Stimulated activated CD4-positive, alpha-beta T cell treated with anti-CD3 and anti-CD28 coated beads, Interleukin-15, amount 100 ng/mL, for 24 hours (primary cell): ENCODE measurements at regions not wholly inside any gene's neighbourhood (a gene's known extent, or its start where the extent isn't known, plus 50 kb on each side); places are given as distances from the start of the nearest gene placed in this dataset.
"Not testable (repeated sequence)": the region's sequence is repeated elsewhere in the genome, so short reads cannot be mapped to it uniquely, and the experiment has no call there.

ENCODE experiments used
- DNase-seq: peaks from one replicate; pipeline ENCODE4 v3.0.0-alpha.2; 2020

GRCh38 chr1:222021129-222021528 is 279.2 kb upstream of the DUSP10 start:
- no peak for DNase-seq

DNA sequence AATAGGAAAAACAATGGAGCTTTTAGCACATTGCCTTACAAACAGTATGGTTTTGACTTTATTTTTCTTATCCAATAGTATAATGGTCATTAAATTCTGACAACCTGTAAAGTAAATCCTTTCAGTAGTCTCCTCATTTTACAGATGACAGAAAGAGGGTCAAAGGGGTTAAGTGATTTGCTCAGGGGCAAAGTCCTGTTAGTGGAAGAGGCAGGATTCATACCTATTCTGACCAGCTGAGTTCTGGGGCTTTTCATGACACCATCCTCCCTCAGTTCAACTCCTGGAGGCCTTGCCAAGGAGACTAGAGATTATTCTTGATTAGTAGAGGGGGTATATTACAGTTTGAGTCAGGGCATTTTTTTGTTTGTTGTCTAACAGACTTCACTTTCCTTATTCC is 278.7 kb upstream of the DUSP10 start:
- DNase-seq = no peak

DNA sequence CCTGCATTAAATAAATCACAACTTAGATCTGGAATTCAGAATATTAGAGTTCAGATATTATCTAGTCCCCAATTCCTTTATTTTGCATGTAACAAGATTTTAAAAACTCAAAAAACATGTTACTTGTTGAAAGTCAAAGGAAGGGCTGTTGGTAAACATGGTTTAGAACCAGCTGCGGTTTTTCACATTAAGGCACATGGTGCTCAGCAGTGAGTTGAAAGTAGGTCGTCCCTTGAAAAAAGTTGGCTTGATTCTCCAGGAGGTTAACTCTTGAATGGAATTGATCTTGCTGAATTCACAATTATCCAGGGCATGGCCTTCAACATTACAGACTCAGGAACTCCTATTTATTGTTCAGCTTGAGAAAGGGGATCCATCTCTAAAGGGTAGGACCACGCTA is 277.1 kb upstream of the DUSP10 start:
- DNase-seq = no peak

DNA sequence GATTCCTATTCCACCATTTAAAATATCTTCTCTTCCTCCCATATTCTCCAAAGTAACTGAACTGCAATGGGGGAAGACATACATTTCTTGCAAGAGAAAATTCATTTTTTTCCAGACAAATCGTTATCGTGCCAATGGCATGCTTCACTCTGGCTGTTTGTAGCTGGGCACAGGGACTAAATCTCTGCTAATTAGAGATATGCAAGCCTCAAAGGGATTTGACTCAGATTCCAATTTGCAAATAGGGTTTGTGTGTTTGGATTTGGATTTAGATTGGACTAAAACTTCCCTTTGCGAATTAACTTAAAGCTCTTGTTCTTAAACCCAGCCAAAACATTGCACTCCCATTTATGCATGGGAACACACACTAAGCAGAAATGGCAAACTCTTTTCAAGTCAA is 276.2 kb upstream of the DUSP10 start:
- DNase-seq = no peak

- DNase-seq = no peak
Observed at GRCh38 chr1:222015686-222016085, 273.8 kb upstream of the DUSP10 start.

GRCh38 chr1:222014001-222014400 is 272.1 kb upstream of the DUSP10 start:
- no peak for DNase-seq

- no peak for DNase-seq
Observed at GRCh38 chr1:222012816-222013215, 270.9 kb upstream of the DUSP10 start.

DNA sequence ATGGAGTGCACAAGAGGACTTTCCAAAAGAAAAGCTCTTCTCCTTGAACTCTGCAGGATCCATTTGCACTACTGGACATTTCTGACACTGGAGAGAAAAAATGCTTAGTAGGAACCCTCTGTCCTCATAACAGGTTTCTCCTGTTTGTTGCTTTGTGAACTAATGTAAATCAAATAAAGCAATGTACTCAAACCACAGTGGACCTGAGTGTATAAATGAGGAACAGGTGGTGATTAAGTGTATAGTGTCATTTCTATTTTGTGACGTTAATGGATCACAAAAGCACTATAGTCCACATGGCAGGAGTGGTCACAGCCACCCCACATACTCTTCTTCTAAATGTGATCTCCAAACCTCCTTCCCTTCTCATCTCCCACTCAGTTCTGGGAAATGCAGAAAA is 268.4 kb upstream of the DUSP10 start:
- no peak for DNase-seq

GRCh38 chr1:222009105-222009730 is 267.3 kb upstream of the DUSP10 start:
- peak; percentile 33 for DNase-seq

- no peak for DNase-seq
Observed at GRCh38 chr1:222006715-222007114, 264.8 kb upstream of the DUSP10 start.

DNA sequence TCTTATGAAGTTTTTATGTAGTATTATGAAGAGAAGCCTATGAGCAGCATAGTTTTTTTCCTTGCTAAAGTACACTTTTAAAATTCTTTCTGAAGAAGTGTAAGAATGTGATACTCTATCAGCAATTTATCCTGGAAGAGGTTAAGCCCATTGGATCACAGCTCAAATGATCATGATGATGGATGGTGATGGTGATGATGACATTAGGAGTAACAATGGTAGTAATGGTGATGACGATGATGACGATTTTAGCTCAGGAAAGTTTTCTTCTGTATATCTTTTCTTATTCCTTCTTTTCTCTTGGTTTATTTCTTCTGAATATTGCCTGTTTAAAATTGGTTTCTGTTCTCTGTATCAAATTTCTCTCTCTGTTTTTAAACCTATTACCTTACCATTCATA is 262.9 kb upstream of the DUSP10 start:
- no peak for DNase-seq

DNA sequence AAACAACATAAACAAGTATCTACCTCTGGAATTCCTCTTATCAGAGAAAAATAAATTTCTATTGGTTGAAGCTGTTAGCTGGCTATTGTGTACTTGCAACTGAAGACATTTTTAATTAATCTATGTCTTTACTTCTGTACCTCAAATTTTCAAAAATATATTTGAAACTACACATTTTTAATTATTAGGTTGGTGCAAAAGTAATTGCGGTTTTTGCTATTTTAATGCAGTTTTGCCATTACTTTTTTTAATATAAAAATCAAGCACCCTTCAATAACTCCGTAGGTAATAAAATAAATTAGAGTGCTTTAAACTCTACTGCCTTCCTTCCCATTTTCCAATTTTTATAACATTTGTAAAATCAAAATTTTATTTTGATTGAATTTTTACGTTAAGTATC is 262.1 kb upstream of the DUSP10 start:
- no peak for DNase-seq

DNA sequence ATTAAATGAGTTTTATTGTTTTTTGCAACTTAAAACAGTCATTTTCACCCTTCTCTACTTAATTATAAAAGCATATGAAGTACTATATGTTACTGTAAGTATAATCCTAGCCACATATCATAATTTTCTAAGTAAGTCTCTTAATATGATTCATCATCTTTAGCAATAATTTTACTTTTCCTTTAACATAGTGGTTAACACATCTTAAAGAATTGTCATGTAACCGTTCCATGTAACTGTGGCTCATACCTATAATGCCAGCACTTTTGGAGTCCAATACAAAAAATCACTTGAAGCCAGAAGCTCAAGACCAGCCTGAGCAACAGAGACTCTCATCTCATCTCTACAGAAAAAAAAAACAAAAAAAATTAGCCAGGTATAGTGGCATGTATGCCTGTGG is 260.6 kb upstream of the DUSP10 start:
- no peak for DNase-seq

- DNase-seq = no peak
Observed at GRCh38 chr1:222000131-222000530, 258.2 kb upstream of the DUSP10 start.

GRCh38 chr1:221998781-221999180 is 256.9 kb upstream of the DUSP10 start:
- DNase-seq = no peak

DNA sequence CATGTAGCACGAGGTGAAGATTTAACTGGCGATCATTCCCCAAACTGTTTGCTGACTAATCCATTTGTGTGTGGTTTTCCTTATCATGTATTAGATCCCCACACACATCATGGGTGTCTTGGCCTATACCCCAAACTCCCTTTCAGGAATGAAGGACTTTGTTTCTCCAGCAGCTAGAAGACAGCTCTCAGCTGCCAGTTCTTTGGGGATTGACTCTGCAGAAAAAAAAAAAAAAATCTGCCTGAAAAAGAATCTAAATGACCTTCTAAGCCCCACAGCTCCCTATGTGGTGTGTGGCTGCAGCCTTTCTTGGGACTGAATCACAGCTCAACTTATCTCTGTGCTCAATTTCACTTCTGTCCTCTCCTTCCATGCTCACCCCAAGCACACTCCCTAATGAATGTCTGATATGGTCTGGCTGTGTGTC is 256.3 kb upstream of the DUSP10 start:
- DNase-seq = no peak

- DNase-seq = not testable (repeated sequence)
Observed at GRCh38 chr1:221997012-221997411, 255.1 kb upstream of the DUSP10 start.

- DNase-seq = no peak
Observed at GRCh38 chr1:221994939-221995338, 253.1 kb upstream of the DUSP10 start.

DNA sequence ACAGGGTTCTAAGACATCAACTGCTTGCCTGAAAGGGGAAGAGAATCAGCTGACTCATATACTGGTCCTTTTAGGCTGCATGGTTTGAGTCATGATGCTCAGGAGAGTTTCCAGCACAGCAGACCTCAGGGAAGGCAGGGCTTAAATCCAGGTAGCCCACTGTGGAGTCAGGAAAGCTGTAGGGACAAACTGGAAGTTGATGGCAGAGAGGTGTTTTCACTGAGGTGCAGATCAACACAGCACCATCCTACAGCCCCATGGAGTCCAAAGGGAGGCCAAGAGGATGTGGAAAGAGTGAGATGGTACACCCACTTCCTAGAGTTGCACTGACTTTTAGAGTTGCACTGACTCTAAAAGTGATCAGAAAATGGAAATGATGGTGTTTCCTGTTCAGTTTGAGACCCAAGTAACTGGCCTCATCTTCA is 252.4 kb upstream of the DUSP10 start:
- peak; percentile 38 for DNase-seq

- no peak for DNase-seq
Observed at GRCh38 chr1:221993444-221993948, 251.6 kb upstream of the DUSP10 start.

DNA sequence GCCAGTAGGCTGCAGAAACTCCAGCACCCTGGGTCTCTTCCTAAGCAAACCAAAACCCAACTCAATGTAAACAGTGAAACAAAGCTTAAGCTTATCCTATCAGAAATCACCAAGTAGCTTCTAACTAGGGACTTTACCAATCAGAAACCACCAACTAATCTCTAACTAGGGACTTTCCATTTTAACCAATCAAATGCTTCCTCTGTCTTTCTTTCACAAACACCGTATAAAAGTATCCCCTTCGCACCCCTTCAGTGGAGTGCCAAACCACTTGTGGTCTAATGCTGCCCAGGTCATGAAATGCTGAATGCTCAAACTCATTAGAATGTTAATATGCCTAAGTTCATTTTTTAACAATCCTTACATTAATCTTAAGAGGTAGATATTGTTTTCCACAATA is 250.5 kb upstream of the DUSP10 start:
- no peak for DNase-seq

DNA sequence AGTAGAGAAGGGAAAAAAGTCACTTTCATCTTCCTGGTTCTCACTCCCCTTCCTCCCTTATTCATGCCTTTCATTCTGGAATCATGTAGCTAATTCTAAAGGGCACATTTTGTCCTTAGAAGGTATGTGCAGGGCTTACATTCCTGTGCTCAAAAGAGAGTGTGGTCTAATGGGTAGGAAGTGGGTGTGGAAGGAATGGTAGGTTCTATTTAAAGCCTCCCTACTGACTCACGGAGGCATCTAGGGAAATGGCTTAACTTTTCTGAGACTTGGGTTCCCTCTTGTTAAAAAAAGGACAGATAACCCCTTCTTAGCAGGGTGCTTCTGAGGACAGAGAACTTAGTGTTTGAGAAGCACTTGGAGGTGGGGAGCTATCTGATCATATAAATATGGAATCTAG is 249.3 kb upstream of the DUSP10 start:
- no peak for DNase-seq

DNA sequence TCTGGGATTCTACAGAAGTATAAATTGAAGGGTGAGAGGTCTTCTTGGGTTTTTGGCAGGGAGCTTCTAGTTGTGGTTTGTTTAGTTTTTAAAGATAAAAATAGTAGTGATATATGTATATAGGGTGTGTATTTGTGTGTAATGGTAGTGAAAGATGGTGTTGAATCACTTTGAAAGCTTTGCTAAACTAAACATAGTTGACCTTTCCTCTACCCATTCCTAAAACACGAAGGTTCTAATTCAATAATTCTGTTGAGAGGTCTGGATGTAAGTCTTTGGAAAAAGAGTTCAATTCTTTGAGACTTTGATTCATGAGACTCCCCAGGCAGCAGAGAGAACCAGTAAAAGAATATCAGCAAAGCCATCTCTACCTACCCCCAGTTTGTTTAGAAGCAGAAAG is 247.9 kb upstream of the DUSP10 start:
- DNase-seq = no peak

- DNase-seq = no peak
Observed at GRCh38 chr1:221988829-221989228, 246.9 kb upstream of the DUSP10 start.

- no peak for DNase-seq
Observed at GRCh38 chr1:221987860-221988520, 246.1 kb upstream of the DUSP10 start.
